Colonic mucosa (tissue), 4 donors: ENCODE measurements at regions not wholly inside any gene's neighbourhood (a gene's known extent, or its start where the extent isn't known, plus 50 kb on each side); places are given as distances from the start of the nearest gene placed in this dataset.

Experiments used
- DNase-seq: peaks from one replicate; pipeline ENCODE4 v3.0.0-alpha.2; 2020
- H3K27ac ChIP-seq: fragments of 200-600 bp; one replicate; pipeline ENCODE4 v1.8.0; 2021
- H3K27me3 ChIP-seq: fragments of 200-600 bp; one replicate; pipeline ENCODE4 v1.8.0; 2021
- H3K36me3 ChIP-seq: fragments of 200-600 bp; one replicate; pipeline ENCODE4 v1.8.0; 2021
- H3K4me1 ChIP-seq: fragments of 200-600 bp; one replicate; pipeline ENCODE4 v1.8.0; 2021; ENCODE audit warnings: mild to moderate bottlenecking
- H3K4me3 ChIP-seq: fragments of 200-600 bp; one replicate; pipeline ENCODE4 v1.8.0; 2021
- H3K9ac ChIP-seq, 2 donors: one replicate each; pipeline ENCODE4 v1.7.0; 2013; ENCODE audit warnings: control low read depth in 2 of 2, low read depth in 2 of 2, low read length in 2 of 2
- H3K9me3 ChIP-seq: fragments of 200-600 bp; one replicate; pipeline ENCODE4 v1.8.0; 2021
- CTCF ChIP-seq: fragments of 200-600 bp; IDR thresholded peaks from one replicate; pipeline ENCODE4 v1.8.0; 2022; ENCODE audit warnings: antibody characterized with exemption, mild to moderate bottlenecking
- intact Hi-C: fragments of 100-400 bp; cut with DNase I; formaldehyde crosslinking; loops from one replicate; pipeline ENCODE4 v1.14.1; 2022
- donor health status: healthy.
- donor health status: DM: no; HTN: no; CAD: no.
- donor health status: DM: no; HTN: no; CAD: no.

GRCh38 chr17:77022766-77023165 lies 118.0 kb upstream of the SEC14L1 start:
- no peak overlapping the region for H3K9ac ChIP-seq
- H3K36me3 ChIP-seq = no peaks in the 10 kb centered on the region
- H3K27me3 ChIP-seq = no peaks in the 10 kb centered on the region
- no peak for TF ChIP-seq CTCF
- H3K9me3 ChIP-seq = no peaks in the 10 kb centered on the region
- H3K4me3 ChIP-seq = no peak overlapping the region
- DNase-seq = no peak
- no peaks in the 10 kb centered on the region for H3K4me1 ChIP-seq
- no peak overlapping the region for H3K27ac ChIP-seq
- intact Hi-C loops = no loop called here

GRCh38 chr17:77025781-77026180 lies 115.0 kb upstream of the SEC14L1 start:
- intact Hi-C loops = no loop called here

GRCh38 chr17:77027271-77027889 lies 113.4 kb upstream of the SEC14L1 start:
- Histone ChIP-seq H3K27me3 (no peaks in the 10 kb centered on the region), H3K4me3 (no peak overlapping the region), H3K9me3 (no peaks in the 10 kb centered on the region), H3K27ac (no peak overlapping the region), H3K4me1 (no peaks in the 10 kb centered on the region), H3K9ac (no peak overlapping the region), H3K36me3 (no peaks in the 10 kb centered on the region)
- TF ChIP-seq CTCF = no peak
- intact Hi-C loops = no loop called here
- DNase-seq = no peak

More at GRCh38 chr17:77025781-77026180, 115.0 kb upstream of the SEC14L1 start:
- H3K4me1 ChIP-seq = no peaks in the 10 kb centered on the region
- no peak for TF ChIP-seq CTCF
- no peaks in the 10 kb centered on the region for H3K27me3 ChIP-seq
- H3K27ac ChIP-seq = no peak overlapping the region
- DNase-seq = no peak
- H3K36me3 ChIP-seq = no peaks in the 10 kb centered on the region
- no peaks in the 10 kb centered on the region for H3K9me3 ChIP-seq
- no peak overlapping the region for H3K9ac ChIP-seq
- no peak overlapping the region for H3K4me3 ChIP-seq

DNA sequence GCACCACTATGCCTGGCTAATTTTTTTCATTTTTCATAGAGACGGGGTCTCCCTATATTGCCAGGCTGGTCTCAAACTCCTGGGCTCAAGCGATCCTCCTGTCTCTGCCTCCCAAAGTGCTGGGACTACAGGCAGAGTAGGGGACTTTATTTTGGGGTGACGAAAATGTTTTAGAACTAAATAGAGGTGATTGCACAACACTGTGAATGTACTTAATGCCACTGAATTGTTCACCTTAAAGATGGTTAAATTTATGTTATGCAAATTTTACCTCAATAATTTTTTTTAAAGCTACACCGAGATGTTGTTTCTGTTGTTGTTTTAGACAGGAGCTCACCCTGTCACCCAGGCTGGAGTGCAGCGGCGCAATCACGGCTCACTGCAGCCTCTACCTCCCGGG lies 111.9 kb upstream of the SEC14L1 start:
- Histone ChIP-seq H3K27me3 (no peaks in the 10 kb centered on the region), H3K4me3 (no peak overlapping the region), H3K9me3 (no peaks in the 10 kb centered on the region), H3K9ac (no peak overlapping the region), H3K36me3 (no peaks in the 10 kb centered on the region), H3K4me1 (no peaks in the 10 kb centered on the region), H3K27ac (no peak overlapping the region)
- TF ChIP-seq CTCF = no peak
- intact Hi-C loops = no loop called here
- no peak for DNase-seq

GRCh38 chr17:77032929-77033328 lies 107.8 kb upstream of the SEC14L1 start:
- H3K27ac ChIP-seq = no peak overlapping the region
- intact Hi-C loops = no loop called here
- no peak for TF ChIP-seq CTCF
- no peak for DNase-seq
- H3K9me3 ChIP-seq = no peaks in the 10 kb centered on the region
- no peak overlapping the region for H3K4me3 ChIP-seq
- no peaks in the 10 kb centered on the region for H3K27me3 ChIP-seq
- no peaks in the 10 kb centered on the region for H3K36me3 ChIP-seq
- H3K9ac ChIP-seq = no peak overlapping the region
- no peaks in the 10 kb centered on the region for H3K4me1 ChIP-seq
